ENCODE measurements at regions not wholly inside any gene's neighbourhood (a gene's known extent, or its start where the extent isn't known, plus 50 kb on each side); places are given as distances from the start of the nearest gene placed in this dataset.

GRCh38 chr11:80862011-80862410, 1421.2 kb upstream of the TENM4 start:
- TF ChIP-seq CTCF (IDR thresholded peaks at IDR 0.05; ENCODE audit: low read depth, low read length, poor library complexity, severe bottlenecking) (no peak), EZH2phosphoT487 (IDR thresholded peaks at IDR 0.05; ENCODE audit: borderline replicate concordance, low read length) (no peak)
